HK-2 (cell line): ENCODE measurements at regions not wholly inside any gene's neighbourhood (a gene's known extent, or its start where the extent isn't known, plus 50 kb on each side); places are given as distances from the start of the nearest gene placed in this dataset.

Experiments
- DNase-seq: peaks from one replicate; pipeline ENCODE4 v3.0.0-alpha.2; 2018; ENCODE audit not compliant: unreplicated experiment

DNA sequence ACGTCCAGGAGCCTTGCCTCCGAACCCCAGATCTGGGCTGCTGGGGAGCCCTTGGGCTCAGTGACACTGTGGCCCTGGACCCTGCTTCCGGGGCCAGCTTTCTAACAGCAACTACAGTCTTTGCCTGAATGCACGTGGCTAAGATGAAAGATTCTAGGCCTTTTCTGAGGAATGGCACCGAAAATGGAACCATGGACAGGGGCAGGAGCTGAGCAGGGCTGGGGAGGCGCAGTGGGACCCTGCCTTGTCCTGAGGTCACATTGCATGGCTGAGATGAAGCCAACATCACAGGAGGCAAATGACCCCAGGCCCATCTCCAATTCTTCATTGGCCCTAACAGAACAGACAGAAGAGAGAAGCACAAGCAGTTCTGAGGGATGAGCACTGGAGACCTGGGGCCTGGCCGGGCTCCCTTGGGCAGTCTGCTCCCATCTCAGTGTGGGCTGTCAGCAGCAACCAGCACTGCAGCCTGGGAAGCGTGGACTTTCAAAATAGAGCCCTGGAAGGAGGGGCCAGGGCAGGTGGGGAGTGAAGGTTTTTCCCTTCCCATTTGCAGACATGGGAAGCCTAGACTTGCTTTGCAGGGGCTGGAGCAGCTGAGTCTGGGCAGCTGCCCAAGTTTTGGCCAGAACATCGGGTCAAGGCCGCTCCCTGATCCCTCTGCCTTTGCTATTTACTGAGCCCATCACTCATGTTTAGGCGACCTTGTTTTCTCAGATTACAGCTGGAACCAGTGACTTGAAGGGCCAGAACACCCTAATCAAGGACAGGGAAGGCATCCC, 114.4 kb upstream of the TCERG1L start:
- no peak for DNase-seq

DNA sequence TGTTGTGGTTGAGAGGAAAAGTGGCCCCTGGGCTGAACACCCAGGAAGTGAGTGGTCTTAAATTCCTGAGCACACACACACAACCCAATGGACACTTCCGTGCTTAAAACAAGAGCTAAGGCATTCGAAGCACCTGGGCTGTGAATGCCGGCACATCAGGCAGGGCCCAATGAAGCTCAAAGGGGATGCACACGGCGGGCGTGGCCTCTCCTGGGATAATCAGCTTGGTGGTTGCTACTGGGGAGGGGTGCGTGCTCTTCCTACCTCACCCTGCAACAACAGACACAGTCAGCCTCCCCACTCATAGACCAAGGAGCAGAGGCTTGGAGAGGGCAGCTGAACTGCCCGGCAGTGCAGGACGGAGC, 115.0 kb upstream of the TCERG1L start:
- DNase-seq: no peak

DNA sequence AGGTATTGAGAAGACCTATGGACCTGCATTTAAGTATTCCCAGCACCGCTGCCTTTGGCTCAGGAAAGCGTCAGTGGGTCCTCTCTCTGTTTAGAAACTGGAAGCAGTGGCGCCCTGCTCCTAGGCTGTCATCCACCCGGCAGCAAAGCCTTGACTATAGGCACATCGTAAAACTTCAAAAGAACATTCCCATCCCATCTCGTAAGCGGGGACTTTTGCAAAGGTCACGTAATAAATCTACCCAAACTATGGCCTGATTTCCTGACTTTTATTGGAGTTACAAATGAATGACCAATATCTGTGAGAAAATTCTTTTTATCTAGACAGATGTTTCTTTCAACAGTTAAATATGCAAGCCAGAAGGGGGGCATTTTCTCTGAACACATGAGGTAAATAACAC, 115.8 kb upstream of the TCERG1L start:
- DNase-seq: no peak

DNA sequence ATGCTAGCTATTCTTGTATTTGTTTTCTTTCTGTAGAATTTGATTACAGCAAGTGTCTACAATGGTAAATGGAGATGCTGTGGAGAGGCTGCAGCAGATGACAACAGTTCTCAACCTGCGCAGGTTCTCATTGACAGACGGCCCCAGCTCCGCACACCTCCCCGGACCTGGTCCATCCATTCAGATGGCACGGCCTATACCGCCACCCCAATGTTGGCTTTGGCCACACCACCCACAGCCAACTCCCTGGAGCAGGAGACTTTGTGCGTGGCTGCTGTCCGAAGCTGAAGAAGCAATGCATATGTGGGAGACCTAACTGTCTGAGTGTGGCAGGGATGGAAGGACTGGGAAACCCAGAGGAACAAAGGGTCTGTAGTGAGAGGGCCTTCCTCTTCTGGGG, 116.4 kb upstream of the TCERG1L start:
- no peak for DNase-seq

DNA sequence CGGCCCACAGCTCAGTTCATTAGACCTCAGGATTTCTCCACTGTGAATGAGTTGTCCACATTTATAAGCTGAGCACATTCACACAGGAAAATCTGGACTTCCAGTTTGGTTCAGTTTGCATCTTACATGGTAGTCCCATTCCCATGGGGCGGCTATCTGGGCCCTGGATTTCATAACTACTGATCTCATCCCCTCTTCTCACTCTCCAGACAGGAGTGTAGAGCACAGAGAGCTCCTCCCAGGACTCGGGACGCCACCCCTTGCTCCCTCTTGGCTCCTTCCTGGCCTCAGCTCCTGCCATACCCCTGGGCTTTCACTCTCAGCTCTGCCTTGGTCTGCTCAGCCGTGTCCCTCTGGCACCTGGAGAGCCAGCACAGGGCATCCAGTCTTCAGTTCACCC, 117.6 kb upstream of the TCERG1L start:
- no peak for DNase-seq

DNA sequence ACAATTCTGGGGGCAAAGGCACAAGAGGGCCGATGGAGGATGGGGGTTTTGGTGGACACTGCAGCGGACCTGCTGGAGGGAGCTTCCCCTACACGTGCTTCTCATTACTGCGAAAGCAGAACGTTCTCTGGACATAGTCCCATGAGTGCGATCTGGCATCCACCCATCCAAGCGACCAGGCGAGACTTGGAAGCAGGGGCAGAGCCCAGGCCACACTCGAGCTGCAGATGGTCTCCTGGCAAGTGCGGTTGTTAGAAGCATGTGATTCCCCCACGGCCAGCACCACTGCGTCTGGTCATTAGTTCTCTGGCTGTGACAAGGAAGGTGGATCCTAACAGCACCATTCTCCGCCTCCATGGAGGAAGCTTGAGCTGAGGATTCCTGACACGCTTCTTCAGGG, 118.4 kb upstream of the TCERG1L start:
- DNase-seq: no peak

DNA sequence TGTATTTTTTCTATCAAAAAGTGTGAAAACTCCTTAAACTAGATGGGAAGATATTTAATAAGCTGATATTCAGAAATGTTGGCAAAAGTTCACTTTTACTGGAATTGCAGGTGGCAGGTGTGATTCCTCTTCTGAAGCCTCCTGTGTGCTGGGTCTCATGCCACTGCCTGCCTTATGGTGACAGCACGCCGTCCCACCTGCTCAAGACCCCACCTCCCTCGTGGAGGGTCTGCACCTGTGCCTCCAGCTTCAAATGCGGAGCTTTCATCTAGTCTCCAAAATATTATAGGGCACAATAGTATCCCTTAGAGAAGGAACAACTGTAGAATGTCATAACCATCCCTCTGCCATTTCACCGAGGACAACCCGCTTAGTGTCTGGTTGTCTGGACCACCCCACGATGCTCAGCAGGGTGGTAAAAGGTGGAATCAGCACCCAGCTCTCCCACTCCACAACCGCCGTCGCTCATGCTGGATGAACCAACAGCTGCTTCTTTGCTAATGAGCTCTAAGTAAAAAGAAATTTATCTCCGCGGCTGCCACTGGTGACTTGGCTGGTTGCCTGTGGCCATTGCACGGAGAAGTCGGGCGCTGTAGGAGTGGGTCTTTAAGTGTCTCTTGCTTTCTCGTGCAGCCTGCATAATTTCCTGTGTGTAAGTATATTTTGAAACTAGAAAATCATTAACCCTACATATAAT, 119.3 kb upstream of the TCERG1L start:
- no peak for DNase-seq

DNA sequence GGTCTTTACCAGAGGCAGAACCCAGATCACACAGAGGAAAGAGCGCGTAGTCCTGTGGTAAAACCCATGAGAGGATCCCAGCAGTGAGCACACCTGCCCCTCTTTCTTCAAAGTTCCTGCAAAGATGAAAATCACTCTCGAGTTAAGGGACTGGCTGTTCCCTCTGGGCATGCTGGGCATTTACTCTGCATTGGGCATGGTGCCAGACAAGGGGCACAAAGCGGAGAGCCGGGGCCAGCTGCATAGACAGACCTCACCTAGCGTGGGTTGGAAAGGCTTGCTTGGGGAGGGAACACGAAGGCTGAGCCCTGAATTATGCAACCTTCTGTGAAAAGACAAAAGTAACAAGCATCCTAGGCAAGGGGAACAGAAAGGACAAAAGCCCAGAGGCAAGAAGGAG, 120.0 kb upstream of the TCERG1L start:
- DNase-seq: no peak

DNA sequence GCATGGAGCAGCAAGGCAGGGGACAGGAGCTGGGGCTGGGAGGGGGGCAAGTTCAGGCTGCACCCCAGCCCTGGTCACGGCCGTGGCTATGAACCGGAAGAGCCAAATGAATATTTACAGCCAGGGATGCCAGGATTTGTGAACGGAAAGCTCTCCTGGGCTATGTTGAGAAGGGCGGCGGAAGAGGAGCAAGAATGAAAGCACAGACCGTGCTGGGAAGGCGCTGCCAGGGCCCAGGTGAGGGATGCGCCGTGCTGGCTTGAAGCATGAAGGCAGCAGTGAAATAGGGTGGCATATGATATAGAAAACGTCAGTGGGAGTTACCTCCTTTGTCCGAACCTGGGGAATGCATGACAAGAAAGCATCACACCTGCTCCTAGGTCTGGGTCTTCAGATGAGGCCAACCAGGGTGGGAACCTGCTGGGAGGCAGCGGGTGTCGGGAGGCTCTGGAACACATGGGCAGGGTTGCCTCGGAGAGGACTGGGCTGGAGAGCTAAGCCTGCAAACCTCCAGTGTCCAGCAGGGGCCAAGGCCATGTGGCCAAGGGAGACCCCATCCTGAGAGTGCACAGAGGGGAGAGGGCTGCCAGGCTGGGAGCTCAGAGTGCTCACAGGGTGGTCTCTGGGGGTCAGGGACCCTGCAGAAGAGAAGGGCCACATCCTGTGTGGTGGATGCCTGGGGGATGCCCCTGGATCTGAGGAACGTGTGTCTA, 120.6 kb upstream of the TCERG1L start:
- no peak for DNase-seq

DNA sequence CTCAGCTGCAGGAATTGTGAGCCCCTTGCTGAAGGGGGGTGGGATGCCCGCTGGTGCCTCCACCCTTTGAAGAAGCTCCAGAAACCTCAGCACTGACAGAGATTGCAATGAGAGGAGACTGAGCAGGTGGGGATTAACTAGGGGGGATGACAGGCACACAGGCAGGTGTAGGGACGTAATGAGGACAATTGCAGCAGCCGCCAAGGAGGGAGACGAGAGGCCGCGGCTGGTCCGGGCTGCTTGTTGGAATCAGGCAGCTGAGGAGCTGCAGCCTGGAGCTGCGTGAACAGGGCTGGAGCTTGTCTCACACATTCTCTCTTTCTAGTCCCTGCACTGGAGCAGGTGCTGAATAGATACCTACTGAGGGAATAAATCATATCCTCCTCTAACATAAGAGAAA, 122.0 kb upstream of the TCERG1L start:
- no peak for DNase-seq

DNA sequence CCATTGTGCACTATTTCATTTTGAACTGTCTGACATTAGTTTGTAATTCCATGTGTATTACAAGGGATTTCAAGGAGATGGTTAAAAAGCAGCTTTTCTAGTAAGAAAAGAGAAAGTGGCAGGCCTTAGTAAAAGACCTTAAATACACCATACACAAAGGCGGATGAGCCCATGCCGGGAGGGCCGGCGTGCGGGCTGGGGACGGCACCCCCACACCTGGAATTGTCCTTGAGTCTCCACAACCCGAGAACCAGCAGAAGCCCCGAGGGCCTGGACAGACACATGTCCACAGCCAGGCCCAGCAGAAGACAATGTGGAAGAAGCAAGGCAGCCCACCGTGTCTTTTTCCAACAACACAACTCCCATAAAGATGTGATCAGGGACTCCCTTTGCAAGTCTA, 123.7 kb upstream of the TCERG1L start:
- no peak for DNase-seq

DNA sequence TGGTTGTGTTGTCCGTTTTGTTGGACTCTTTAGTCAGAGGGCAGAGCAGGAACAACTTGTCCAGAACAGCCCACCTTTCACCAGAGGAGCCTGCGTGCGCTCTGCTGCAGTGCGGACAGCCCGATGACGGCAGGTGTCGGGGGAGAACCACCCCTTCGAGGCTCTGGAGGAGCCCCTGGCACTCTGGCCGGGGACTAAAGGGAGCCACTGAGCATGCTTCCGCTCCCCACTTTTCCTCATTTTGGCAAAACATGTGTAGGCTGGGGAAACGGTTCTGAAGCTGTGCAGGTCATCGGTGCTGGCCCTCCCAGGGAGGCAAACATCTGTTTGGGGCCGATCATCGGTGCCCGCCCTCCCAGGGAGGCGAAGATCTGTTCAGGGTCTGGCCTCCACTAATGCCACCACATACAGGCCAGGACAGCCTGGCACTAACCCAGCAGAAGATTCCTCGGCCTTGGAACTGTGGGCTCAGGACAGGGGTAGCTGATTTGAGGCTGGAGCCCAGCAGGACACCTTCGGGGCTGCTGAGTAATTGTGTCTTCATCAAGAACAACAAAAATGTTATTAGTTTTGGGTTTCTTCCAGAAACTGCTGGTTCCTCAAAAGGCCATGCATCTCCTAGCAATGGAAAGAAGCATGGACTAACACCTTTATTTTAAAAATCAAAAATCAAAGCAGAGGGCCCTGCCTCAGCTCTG, 124.4 kb upstream of the TCERG1L start:
- no peak for DNase-seq

DNA sequence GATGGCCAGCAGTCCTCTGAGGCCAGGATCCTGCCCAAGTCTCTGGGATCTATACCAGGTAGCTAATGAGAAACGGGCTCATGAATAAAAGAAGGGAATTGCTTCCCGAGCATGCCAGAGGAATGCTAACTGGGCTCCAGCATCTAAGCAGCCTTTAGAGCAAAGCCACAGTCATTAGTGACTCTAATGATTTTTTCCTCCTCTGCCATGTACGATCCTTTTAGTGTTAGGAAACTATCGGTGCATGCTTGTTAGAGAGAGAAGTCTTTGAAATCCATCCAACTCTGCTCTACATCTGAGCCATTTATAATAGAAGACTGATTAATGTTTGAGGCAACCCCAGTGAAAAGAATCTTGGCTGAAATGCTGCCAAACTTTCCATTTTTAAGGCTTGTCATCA, 124.9 kb upstream of the TCERG1L start:
- DNase-seq: no peak

DNA sequence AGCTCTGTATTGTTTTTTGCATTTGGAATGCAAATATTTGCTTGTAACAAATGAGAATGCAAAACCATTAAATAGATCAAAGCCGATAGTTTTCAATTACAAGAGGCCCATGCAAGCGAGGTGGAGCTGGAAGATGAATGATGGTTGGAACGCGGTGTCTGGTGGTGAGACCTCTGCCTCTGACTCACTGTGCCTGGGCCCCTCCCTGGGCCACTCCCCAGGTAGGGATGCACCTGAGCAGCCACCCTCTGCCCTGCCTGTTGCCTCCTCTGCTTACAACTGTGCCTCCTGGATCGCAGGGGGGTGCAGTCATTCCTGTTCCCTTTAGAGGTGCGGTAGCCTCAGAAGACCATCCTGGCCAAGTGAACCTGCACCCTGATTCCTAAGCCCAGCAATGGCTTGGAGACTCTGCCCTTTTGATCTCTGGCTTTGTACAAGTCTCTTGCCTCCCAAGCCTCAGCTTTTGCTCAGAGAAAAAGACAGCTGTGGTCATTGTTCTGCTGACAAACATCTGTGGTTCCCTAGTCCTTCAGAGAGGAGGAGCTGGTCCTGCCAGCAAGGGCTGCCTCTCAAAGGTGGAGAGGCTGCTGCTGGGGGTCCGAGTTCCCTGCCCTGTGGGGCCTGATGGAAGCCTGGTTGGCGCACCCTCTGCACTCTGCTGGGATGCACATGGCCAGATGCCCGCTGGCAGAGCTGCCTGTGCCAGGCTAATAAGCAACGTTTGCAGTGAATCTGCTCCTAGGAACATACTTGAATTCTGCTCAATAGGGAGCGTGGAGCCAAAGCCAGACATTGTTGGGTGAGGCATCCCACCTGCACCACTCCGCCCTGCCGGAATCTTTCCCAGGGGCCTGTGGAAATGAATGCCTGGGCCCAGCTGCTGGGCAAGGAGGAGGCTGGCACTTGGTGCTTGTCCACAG, 126.3 kb upstream of the TCERG1L start:
- DNase-seq: no peak

DNA sequence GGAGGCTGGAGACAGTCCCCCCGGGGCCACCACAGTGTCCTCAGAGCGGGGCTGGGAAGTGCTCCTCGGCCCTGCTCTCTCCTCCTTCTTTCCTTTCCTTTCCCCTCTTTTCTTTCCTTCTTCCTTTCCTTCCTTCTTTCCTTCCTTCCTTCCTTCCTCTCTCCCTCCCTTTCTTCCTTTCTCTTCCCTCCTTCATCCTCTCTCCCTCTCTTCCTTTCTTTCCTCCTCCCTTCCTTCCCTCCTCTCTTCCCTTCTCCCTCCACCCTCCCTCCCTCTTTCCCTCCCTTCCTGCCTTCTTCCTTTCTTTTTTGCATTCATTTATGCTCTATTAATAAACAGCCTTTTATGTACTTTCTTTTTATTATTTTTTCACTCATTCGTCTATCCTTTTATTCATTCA, 127.1 kb upstream of the TCERG1L start:
- DNase-seq: no peak

DNA sequence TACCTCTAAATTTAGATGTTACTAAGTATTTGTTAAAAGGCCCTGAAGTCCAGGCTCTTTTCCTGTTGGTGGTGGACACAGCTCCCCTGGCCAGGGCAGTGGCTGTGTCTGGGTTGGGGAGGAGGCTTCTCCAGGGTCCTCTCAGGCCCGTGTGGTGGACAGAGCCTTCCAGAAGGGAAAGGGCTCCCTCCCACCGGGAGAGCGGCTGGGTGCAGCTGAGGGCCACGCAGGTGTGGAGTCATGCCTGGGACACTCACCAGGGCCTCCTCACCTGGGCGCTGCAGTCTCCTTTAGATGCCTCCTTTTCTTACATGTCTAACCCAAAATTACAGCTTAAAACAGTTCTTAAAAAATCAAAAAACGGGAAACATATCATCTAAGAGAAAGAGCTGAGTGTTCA, 128.2 kb upstream of the TCERG1L start:
- DNase-seq: no peak

DNA sequence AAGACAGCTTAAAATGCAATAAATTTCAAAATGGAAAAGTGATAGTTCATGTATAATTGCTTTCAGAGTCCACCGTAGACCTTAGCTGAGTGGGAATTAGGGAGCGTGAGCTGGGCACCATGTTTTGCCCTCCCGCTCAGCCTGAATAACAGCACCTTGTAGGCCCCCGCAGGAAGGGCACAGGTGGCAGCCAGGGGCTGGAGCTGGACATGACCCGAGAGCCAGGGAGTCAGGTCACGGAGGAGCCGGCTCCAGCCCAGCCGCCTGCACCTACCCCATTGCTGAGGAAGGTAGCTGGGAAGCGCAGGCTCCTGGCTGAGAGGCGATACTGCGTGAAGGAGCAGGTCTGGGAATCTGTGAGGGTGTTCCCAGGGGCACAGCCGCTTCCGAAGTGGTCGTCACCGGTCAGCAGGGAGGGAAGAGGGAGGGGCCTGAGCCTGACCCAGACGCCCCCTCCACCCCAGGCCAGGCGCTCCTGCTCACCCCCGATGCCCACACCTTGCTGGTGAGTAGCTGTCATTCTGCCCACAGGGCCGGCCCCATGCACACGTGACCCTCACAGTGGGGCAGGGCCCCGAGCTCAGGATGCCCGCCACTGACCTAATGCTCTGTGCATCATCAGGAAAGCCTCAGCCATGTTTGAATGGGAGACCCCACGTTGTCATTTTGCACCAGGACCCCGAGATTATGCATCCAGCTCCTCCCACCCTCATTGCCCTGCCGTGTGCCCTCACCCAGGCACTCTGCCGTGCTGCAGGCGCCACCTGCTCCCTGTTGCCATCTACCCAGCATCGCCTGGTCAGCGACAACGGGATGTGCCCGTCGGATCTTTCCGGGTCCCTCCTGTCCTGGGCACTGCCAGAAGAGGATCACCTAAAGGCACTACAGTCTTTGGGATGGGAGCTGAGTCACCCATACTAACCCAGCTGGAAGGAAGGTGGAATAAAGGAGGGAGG, 129.2 kb upstream of the TCERG1L start:
- DNase-seq: no peak

DNA sequence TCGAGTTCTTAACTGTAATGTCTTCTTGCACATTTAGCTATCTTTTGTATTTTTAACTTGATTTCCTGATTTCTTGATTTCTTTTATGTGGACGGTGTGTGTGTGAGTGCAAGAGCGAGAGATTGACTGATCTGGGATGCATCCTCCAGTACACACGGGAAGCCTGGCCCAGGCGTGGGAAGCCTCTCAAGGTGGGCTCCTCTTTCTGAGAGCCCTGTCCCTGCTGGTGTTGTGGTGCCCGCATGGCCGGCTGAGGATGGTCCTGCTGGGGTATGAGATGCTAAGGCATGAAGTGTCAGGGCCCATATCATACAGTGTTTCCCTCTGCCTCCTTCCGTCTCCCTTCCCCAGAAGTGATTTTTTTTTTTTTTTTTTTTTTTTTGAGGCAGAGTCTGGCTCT, 130.8 kb upstream of the TCERG1L start:
- no peak for DNase-seq

DNA sequence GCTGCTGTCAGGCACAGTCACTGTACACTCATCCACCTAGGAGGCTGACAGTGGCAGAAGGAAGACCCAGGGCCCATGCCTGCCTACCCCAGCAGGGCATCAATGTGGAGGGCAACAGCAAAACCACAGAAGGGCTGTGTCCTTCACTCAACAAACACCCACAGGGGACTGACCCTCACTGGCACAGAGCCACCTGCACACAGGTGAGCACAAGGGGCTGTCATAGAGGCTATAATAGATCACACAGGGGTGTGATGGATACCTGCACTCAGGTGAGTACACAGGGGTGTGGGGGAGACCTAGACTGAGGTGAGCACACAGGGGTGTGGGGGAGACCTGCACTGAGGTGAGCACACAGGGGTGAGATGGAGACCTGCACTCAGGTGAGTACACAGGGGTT, 132.8 kb upstream of the TCERG1L start:
- no peak for DNase-seq

DNA sequence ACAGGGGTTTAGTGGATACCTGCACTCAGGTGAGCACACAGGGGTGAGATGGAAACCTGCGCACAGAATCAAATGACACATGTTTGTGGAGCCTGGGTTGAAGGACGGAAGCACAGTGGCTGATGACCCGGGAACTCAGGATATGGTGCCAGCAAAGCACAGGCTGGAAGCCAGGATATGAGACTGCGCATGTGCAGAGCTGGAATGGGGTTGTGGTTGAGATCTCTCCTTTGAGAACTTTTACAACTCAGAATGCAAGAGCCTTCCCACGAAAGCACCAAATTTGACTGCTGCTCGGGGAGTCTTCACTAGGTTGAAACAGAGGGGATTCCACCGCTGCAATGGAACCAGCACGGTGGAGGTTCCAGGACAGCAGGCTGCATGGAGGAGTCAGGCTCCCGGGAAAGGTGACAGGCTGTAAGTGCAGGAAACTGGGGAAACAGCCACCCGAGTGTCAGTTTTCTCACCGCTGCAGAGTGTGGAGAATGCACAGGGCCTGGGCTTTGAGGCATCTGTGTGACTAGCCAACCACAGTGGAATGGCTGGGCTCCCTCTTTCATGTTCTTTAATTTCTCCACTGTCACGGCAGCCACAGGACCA, 133.4 kb upstream of the TCERG1L start:
- DNase-seq: no peak
